ENCODE measurements at regions not wholly inside any gene's neighbourhood (a gene's known extent, or its start where the extent isn't known, plus 50 kb on each side); places are given as distances from the start of the nearest gene placed in this dataset.

DNA sequence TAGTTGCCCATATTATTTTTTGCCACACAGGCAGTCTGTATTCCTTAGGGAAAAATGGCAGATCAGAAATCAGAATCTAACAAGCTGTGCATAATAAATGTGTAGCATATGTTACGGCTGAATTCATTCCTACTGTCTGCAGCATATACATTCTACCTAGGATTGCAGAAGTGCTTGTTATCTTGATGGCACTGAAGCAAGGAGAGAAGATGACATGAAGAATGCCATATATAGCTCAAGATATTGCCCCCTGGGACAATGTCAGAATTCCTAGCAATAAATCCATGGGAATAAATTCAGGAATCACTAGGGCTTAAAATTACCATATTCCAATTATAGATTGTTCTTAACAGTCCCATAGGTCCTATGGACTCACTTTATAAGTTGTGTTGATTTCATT lies 293.0 kb upstream of the CNR1 start:
- ChIA-PET CTCF (ENCODE audit: low intra/inter-chr PET ratio, low total read pairs) (no interaction called here), POLR2A (no interaction called here)
- no peak overlapping the region for H3K4me3 ChIP-seq (replicated peaks in 1 of 3; ENCODE audit: insufficient read depth in 1 of 3, low read depth in 2 of 3, low read length in 3 of 3)
- no peak for DNase-seq (ENCODE audit: low spot score)
- no peak overlapping the region for H3K9ac ChIP-seq (ENCODE audit: insufficient read depth, low read depth, low read length)
- H2AFZ ChIP-seq (ENCODE audit: low read length) = no peak overlapping the region
- H3K36me3 ChIP-seq (replicated peaks in 1 of 2; ENCODE audit: control insufficient read depth in 1 of 2, insufficient read depth in 2 of 2, low read length in 2 of 2) = no peaks in the 10 kb centered on the region
- intact Hi-C loops (cut with micrococcal nuclease; ENCODE audit: unreplicated experiment) = no loop called here
- no peaks in the 10 kb centered on the region; a peak in 1 of 5 replicates for H3K27me3 ChIP-seq (ENCODE audit: control insufficient read depth in 1 of 2, insufficient read depth in 2 of 2, low read length in 2 of 2)
- no peak overlapping the region for H3K4me2 ChIP-seq (ENCODE audit: low read depth, low read length)
- no peak for ATAC-seq
- no peak for FAIRE-seq
- H3K4me1 ChIP-seq (ENCODE audit: insufficient read depth, low read length) = no peaks in the 10 kb centered on the region
- BruUV-seq (replicated peaks) = no TSS peak
- no peaks in the 10 kb centered on the region for H3K9me3 ChIP-seq (ENCODE audit: low read length)
- no peaks in the 10 kb centered on the region for H3K79me2 ChIP-seq (ENCODE audit: insufficient read depth, low read length)
- H4K20me1 ChIP-seq (ENCODE audit: insufficient read depth, low read length) = no peaks in the 10 kb centered on the region
- no peak overlapping the region for H3K27ac ChIP-seq (ENCODE audit: extremely low read length, insufficient read depth, low read length)
- in situ Hi-C loops (cut with HindIII; ENCODE audit: extremely low pct_ligation_motif_present, low pct_unique_long_range_greater_than_20kb) = no loop called here
- WGBS (ENCODE audit: low lambda C conversion rate) = 0% methylated on average over 1 of the region's 1 CpG
- TF ChIP-seq ZNF781 (CRISPR knock-in tag; IDR thresholded peaks at IDR 0.05; ENCODE audit: borderline replicate concordance, not compliant biosample characterization) (no peak), ZNF629 (CRISPR knock-in tag; conservative IDR thresholded peaks at IDR 0.05) (no peak), CREM (IDR thresholded peaks at IDR 0.05) (no peak), CREM (CRISPR knock-in tag; IDR thresholded peaks at IDR 0.05) (no peak), MEF2D (CRISPR knock-in tag; IDR thresholded peaks at IDR 0.05) (no peak), ZNF510 (CRISPR knock-in tag; IDR thresholded peaks at IDR 0.05; ENCODE audit: low read depth) (no peak), ZBTB21 (CRISPR knock-in tag; IDR thresholded peaks at IDR 0.05) (no peak), BRCA1 (CRISPR knock-in tag; IDR thresholded peaks at IDR 0.05) (no peak), ZNF850 (CRISPR knock-in tag; conservative IDR thresholded peaks at IDR 0.05) (no peak), ZNF790 (CRISPR knock-in tag; IDR thresholded peaks at IDR 0.05; ENCODE audit: borderline replicate concordance) (no peak), ELF4 (CRISPR knock-in tag; IDR thresholded peaks at IDR 0.05; ENCODE audit: borderline replicate concordance) (no peak)
- TF ChIP-seq, protein P1, sequence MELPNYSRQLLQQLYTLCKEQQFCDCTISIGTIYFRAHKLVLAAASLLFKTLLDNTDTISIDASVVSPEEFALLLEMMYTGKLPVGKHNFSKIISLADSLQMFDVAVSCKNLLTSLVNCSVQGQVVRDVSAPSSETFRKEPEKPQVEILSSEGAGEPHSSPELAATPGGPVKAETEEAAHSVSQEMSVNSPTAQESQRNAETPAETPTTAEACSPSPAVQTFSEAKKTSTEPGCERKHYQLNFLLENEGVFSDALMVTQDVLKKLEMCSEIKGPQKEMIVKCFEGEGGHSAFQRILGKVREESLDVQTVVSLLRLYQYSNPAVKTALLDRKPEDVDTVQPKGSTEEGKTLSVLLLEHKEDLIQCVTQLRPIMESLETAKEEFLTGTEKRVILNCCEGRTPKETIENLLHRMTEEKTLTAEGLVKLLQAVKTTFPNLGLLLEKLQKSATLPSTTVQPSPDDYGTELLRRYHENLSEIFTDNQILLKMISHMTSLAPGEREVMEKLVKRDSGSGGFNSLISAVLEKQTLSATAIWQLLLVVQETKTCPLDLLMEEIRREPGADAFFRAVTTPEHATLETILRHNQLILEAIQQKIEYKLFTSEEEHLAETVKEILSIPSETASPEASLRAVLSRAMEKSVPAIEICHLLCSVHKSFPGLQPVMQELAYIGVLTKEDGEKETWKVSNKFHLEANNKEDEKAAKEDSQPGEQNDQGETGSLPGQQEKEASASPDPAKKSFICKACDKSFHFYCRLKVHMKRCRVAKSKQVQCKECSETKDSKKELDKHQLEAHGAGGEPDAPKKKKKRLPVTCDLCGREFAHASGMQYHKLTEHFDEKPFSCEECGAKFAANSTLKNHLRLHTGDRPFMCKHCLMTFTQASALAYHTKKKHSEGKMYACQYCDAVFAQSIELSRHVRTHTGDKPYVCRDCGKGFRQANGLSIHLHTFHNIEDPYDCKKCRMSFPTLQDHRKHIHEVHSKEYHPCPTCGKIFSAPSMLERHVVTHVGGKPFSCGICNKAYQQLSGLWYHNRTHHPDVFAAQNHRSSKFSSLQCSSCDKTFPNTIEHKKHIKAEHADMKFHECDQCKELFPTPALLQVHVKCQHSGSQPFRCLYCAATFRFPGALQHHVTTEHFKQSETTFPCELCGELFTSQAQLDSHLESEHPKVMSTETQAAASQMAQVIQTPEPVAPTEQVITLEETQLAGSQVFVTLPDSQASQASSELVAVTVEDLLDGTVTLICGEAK (IDR thresholded peaks at IDR 0.05) = no peak
- TF ChIP-seq, protein P1 (CRISPR knock-in tag; IDR thresholded peaks at IDR 0.05) = no peak
- TF ChIP-seq, protein P2, sequence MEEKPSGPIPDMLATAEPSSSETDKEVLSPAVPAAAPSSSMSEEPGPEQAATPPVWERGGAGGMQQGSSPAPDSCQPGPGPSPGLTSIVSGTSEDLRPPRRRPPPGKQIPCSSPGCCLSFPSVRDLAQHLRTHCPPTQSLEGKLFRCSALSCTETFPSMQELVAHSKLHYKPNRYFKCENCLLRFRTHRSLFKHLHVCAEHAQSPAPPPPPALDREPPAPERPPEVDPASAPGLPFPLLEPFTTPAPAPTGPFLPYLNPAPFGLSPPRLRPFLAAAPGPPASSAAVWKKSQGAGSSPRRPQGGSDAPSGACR (CRISPR knock-in tag; IDR thresholded peaks at IDR 0.05) = no peak
- TF ChIP-seq, protein P3, sequence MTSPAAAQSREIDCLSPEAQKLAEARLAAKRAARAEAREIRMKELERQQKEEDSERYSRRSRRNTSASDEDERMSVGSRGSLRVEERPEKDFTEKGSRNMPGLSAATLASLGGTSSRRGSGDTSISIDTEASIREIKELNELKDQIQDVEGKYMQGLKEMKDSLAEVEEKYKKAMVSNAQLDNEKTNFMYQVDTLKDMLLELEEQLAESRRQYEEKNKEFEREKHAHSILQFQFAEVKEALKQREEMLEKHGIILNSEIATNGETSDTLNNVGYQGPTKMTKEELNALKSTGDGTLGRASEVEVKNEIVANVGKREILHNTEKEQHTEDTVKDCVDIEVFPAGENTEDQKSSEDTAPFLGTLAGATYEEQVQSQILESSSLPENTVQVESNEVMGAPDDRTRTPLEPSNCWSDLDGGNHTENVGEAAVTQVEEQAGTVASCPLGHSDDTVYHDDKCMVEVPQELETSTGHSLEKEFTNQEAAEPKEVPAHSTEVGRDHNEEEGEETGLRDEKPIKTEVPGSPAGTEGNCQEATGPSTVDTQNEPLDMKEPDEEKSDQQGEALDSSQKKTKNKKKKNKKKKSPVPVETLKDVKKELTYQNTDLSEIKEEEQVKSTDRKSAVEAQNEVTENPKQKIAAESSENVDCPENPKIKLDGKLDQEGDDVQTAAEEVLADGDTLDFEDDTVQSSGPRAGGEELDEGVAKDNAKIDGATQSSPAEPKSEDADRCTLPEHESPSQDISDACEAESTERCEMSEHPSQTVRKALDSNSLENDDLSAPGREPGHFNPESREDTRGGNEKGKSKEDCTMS (CRISPR knock-in tag; conservative IDR thresholded peaks at IDR 0.05) = no peak
